Ishikawa (cell line): ENCODE measurements at regions not wholly inside any gene's neighbourhood (a gene's known extent, or its start where the extent isn't known, plus 50 kb on each side); places are given as distances from the start of the nearest gene placed in this dataset.

Source experiments
- CEBPB ChIP-seq: IDR thresholded peaks from 2 replicates; pipeline ENCODE4 v1.6.1; 2012
- CREB1 ChIP-seq: IDR thresholded peaks from 2 replicates; pipeline ENCODE4 v1.6.1; 2012; ENCODE audit warnings: low read depth
- EGR1 ChIP-seq: IDR thresholded peaks from 2 replicates; pipeline ENCODE4 v1.6.1; 2012
- EP300 ChIP-seq: IDR thresholded peaks from 2 replicates; pipeline ENCODE4 v1.6.1; 2012; ENCODE audit warnings: borderline replicate concordance
- FOXM1 ChIP-seq: IDR thresholded peaks from 2 replicates; pipeline ENCODE4 v1.6.1; 2012; ENCODE audit warnings: low read depth, borderline replicate concordance
- NFIC ChIP-seq: IDR thresholded peaks from 2 replicates; pipeline ENCODE4 v1.6.1; 2012
- RAD21 ChIP-seq: IDR thresholded peaks from 2 replicates; pipeline ENCODE4 v1.6.1; 2012; ENCODE audit warnings: low read depth
- REST ChIP-seq: IDR thresholded peaks from 2 replicates; pipeline ENCODE4 v1.6.1; 2012; ENCODE audit warnings: low read depth, mild to moderate bottlenecking
- TAF1 ChIP-seq: IDR thresholded peaks from 2 replicates; pipeline ENCODE4 v1.6.1; 2012; ENCODE audit warnings: low read depth, mild to moderate bottlenecking
- TCF12 ChIP-seq: IDR thresholded peaks from 2 replicates; pipeline ENCODE4 v1.6.1; 2012; ENCODE audit warnings: low read depth
- TEAD4 ChIP-seq: IDR thresholded peaks from 2 replicates; pipeline ENCODE4 v1.6.1; 2012
- USF1 ChIP-seq: IDR thresholded peaks from 2 replicates; pipeline ENCODE4 v1.6.1; 2012
- YY1 ChIP-seq: IDR thresholded peaks from 2 replicates; pipeline ENCODE4 v1.6.1; 2012; ENCODE audit warnings: low read depth
- ZBTB7A ChIP-seq: IDR thresholded peaks from 2 replicates; pipeline ENCODE4 v1.6.1; 2012; ENCODE audit warnings: low read depth
- TF ChIP-seq, protein P1 (sequence below): IDR thresholded peaks from 2 replicates; pipeline ENCODE4 v1.6.1; 2012

DNA sequence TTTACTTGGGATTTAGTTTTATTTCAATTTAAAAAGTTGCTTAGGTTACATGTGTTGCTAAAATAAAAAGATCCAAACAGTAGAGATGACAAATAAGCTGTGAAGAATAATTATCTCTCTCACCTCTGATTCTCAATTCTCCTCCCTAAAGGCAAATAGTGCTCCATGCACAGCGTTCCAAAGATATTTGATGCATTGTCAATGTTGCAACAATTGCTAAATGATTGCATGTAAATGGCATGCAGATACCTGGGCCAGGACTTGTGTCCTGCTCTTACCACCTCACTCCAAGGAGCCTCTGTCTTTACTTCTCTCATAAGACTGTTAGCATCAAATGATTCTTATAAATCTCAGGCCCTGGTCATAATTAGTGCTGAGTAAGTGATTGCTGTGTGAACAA, 217.7 kb downstream of the SEC23IP start:
- TF ChIP-seq RAD21, result no peak

DNA sequence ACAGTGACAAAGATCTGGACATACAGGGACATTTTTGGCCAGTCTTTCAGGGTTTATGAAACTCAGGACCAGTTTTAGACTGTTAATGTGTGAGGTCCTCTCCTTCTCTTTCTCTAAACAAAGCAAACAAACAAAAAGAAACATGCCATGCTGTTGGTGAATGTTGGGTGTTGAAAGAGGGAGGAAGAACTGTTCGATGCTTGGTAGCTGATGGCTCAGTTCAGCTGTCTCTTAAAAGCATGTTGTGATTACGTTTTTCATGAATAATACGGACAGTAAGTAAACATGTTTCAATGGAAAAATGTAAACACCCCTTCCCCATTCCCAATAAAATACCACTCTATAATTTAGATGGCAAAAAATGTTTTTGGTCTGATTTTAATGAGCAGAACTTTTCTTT, 219.1 kb downstream of the SEC23IP start:
- no peak for TF ChIP-seq CREB1
- no peak for TF ChIP-seq REST
- no peak for TF ChIP-seq EGR1
- no peak for TF ChIP-seq TAF1
- no peak for TF ChIP-seq CEBPB
- TF ChIP-seq, protein P1, sequence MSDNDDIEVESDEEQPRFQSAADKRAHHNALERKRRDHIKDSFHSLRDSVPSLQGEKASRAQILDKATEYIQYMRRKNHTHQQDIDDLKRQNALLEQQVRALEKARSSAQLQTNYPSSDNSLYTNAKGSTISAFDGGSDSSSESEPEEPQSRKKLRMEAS, result no peak
- no peak for TF ChIP-seq RAD21

DNA sequence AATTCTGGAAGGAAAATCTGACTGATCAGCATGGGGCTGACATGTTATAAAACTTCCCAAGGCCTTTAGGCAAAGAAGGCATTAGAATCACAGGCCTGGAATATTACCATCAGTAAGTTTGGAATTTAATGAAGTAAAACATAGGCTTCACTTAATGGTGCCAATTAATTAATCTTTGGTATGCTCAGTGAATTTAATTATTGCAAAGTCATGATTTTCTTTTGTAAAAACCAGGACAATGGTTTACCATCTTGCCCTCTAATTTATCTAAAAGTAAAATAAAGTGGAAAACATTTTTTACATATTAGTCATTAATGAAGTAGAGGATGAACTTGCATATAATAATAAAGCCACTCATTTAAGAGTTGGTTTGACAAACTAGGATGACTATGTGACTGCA, 220.3 kb downstream of the SEC23IP start:
- TF ChIP-seq TAF1 (no peak), RAD21 (no peak), REST (no peak), ZBTB7A (no peak), YY1 (no peak), CEBPB (no peak), CREB1 (no peak), FOXM1 (no peak), USF1 (no peak), TEAD4 (no peak), NFIC (no peak), EP300 (no peak)
- TF ChIP-seq, protein P1, result no peak

DNA sequence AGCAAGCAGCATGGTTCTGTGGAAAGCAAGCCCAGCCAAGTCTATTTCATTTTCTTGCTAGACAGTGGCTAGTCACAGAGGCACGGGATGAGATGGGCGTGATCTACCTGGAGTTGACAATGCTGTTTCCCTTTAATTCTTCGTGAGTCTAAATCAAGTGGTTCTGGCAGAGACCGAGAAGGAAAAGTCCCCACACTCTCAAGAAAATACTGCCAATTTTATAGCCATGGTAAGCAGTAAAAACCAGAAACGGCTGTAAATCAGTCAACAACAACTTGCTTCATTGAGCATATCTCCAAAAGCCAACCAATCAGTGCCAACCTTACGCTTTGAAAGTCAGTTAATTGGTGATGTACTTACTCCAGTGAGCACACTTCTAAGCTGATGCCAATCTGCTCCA, 223.4 kb downstream of the SEC23IP start:
- TF ChIP-seq NFIC, result no peak
- TF ChIP-seq TCF12, result no peak
- TF ChIP-seq, protein P1, result no peak
- TF ChIP-seq EP300, result no peak
- TF ChIP-seq TEAD4, result no peak
- no peak for TF ChIP-seq CREB1
- TF ChIP-seq YY1, result no peak
- no peak for TF ChIP-seq FOXM1
- no peak for TF ChIP-seq USF1
- TF ChIP-seq CEBPB, result no peak
- TF ChIP-seq ZBTB7A, result no peak
- TF ChIP-seq RAD21, result no peak
- TF ChIP-seq TAF1, result no peak
- TF ChIP-seq EGR1, result no peak
- TF ChIP-seq REST, result no peak

GRCh38 chr10:120121768-120122167, 229.2 kb downstream of the SEC23IP start:
- TF ChIP-seq EP300, result no peak
- TF ChIP-seq, protein P1, result no peak
- no peak for TF ChIP-seq REST
- TF ChIP-seq TCF12, result no peak
- TF ChIP-seq RAD21, result no peak
- TF ChIP-seq TAF1, result no peak
- no peak for TF ChIP-seq CEBPB
- TF ChIP-seq CREB1, result no peak
- TF ChIP-seq NFIC, result no peak
- no peak for TF ChIP-seq FOXM1
- TF ChIP-seq YY1, result no peak
- no peak for TF ChIP-seq TEAD4
